ENCODE measurements at regions not wholly inside any gene's neighbourhood (a gene's known extent, or its start where the extent isn't known, plus 50 kb on each side); places are given as distances from the start of the nearest gene placed in this dataset.

GRCh38 chr7:53983480-53983879 is 558.7 kb upstream of the VSTM2A start:
- TF ChIP-seq CTCF (IDR thresholded peaks at IDR 0.05 in 8 of 11, conservative IDR thresholded peaks at IDR 0.05 in 3 of 11) (no peak), POLR2A (IDR thresholded peaks at IDR 0.05) (no peak)

Data from spleen (tissue), 7 donors.